HEK293 (cell line): ENCODE measurements at regions not wholly inside any gene's neighbourhood (a gene's known extent, or its start where the extent isn't known, plus 50 kb on each side); places are given as distances from the start of the nearest gene placed in this dataset.
A peak's percentile ranks its signal among the peaks of the same experiment; 100 is the strongest.

Experiments
- ATF2 ChIP-seq: fragments of 450-650 bp; formaldehyde crosslinking; IDR thresholded peaks from 2 replicates; pipeline ENCODE4 v1.5.1; 2016; ENCODE audit warnings: missing biosample characterization, missing genetic modification characterization, low read depth
- FEZF1 ChIP-seq: fragments of 450-650 bp; formaldehyde crosslinking; IDR thresholded peaks from 2 replicates; pipeline ENCODE4 v1.5.1; 2016; ENCODE audit warnings: missing biosample characterization, missing genetic modification characterization
- KLF10 ChIP-seq: fragments of 450-650 bp; IDR thresholded peaks from 2 replicates; pipeline ENCODE4 v1.5.1; 2018; ENCODE audit warnings: missing biosample characterization, mild to moderate bottlenecking, missing genetic modification characterization
- MYNN ChIP-seq: fragments of 450-650 bp; formaldehyde crosslinking; IDR thresholded peaks from 2 replicates; pipeline ENCODE4 v1.5.1; 2016; ENCODE audit warnings: missing biosample characterization, missing genetic modification characterization, borderline replicate concordance
- OVOL3 ChIP-seq: fragments of 450-650 bp; formaldehyde crosslinking; IDR thresholded peaks from 2 replicates; pipeline ENCODE4 v1.5.1; 2016; ENCODE audit warnings: missing biosample characterization, missing genetic modification characterization
- PRDM4 ChIP-seq: fragments of 450-650 bp; formaldehyde crosslinking; IDR thresholded peaks from 2 replicates; pipeline ENCODE4 v1.5.1; 2017; ENCODE audit warnings: missing biosample characterization, missing genetic modification characterization
- SCRT2 ChIP-seq: fragments of 450-650 bp; formaldehyde crosslinking; IDR thresholded peaks from 2 replicates; pipeline ENCODE4 v1.5.1; 2016; ENCODE audit warnings: missing biosample characterization, missing genetic modification characterization
- YY1 ChIP-seq: fragments of 450-650 bp; formaldehyde crosslinking; IDR thresholded peaks from 2 replicates; pipeline ENCODE4 v1.5.1; 2018; ENCODE audit warnings: missing biosample characterization, missing genetic modification characterization
- ZBTB1 ChIP-seq: fragments of 450-650 bp; formaldehyde crosslinking; IDR thresholded peaks from 2 replicates; pipeline ENCODE4 v1.5.1; 2016; ENCODE audit warnings: missing biosample characterization, missing genetic modification characterization
- ZNF112 ChIP-seq: fragments of 450-650 bp; formaldehyde crosslinking; IDR thresholded peaks from 2 replicates; pipeline ENCODE4 v1.5.0; 2017; ENCODE audit warnings: missing biosample characterization, missing genetic modification characterization
- ZNF114 ChIP-seq: fragments of 450-650 bp; formaldehyde crosslinking; IDR thresholded peaks from 2 replicates; pipeline ENCODE4 v1.5.0; 2017; ENCODE audit warnings: missing biosample characterization, missing genetic modification characterization
- ZNF157 ChIP-seq: fragments of 450-650 bp; formaldehyde crosslinking; IDR thresholded peaks from 2 replicates; pipeline ENCODE4 v1.5.1; 2016; ENCODE audit warnings: missing biosample characterization, missing genetic modification characterization
- ZNF174 ChIP-seq: fragments of 450-650 bp; formaldehyde crosslinking; IDR thresholded peaks from 2 replicates; pipeline ENCODE4 v1.5.0; 2017; ENCODE audit warnings: missing biosample characterization, mild to moderate bottlenecking, missing genetic modification characterization
- ZNF202 ChIP-seq: fragments of 450-650 bp; formaldehyde crosslinking; IDR thresholded peaks from 2 replicates; pipeline ENCODE4 v1.5.1; 2016; ENCODE audit warnings: missing biosample characterization, missing genetic modification characterization, borderline replicate concordance
- ZNF223 ChIP-seq: fragments of 450-650 bp; formaldehyde crosslinking; IDR thresholded peaks from 2 replicates; pipeline ENCODE4 v1.5.1; 2016; ENCODE audit warnings: missing biosample characterization, missing genetic modification characterization
- ZNF239 ChIP-seq: fragments of 450-650 bp; formaldehyde crosslinking; IDR thresholded peaks from 2 replicates; pipeline ENCODE4 v1.5.1; 2016; ENCODE audit warnings: missing biosample characterization, missing genetic modification characterization
- ZNF24 ChIP-seq: fragments of 450-650 bp; formaldehyde crosslinking; IDR thresholded peaks from 2 replicates; pipeline ENCODE4 v1.5.1; 2016; ENCODE audit warnings: missing biosample characterization, missing genetic modification characterization
- ZNF248 ChIP-seq: fragments of 450-650 bp; formaldehyde crosslinking; IDR thresholded peaks from 2 replicates; pipeline ENCODE4 v1.5.1; 2017; ENCODE audit warnings: missing biosample characterization, missing genetic modification characterization
- ZNF350 ChIP-seq: fragments of 450-650 bp; formaldehyde crosslinking; IDR thresholded peaks from 2 replicates; pipeline ENCODE4 v1.5.0; 2017; ENCODE audit warnings: missing biosample characterization, mild to moderate bottlenecking, missing genetic modification characterization
- ZNF366 ChIP-seq: fragments of 450-650 bp; formaldehyde crosslinking; conservative IDR thresholded peaks from 2 replicates; pipeline ENCODE4 v1.5.1; 2016; ENCODE audit warnings: missing biosample characterization, missing genetic modification characterization
- ZNF394 ChIP-seq: fragments of 450-650 bp; formaldehyde crosslinking; IDR thresholded peaks from 2 replicates; pipeline ENCODE4 v1.5.1; 2016; ENCODE audit warnings: missing biosample characterization, missing genetic modification characterization, mild to moderate bottlenecking, moderate library complexity, borderline replicate concordance
- ZNF404 ChIP-seq: fragments of 450-650 bp; formaldehyde crosslinking; IDR thresholded peaks from 2 replicates; pipeline ENCODE4 v1.5.1; 2017; ENCODE audit warnings: missing biosample characterization, missing genetic modification characterization
- ZNF426 ChIP-seq: fragments of 450-650 bp; formaldehyde crosslinking; IDR thresholded peaks from 2 replicates; pipeline ENCODE4 v1.5.1; 2017; ENCODE audit warnings: missing biosample characterization, missing genetic modification characterization, mild to moderate bottlenecking, inconsistent platforms, moderate library complexity
- ZNF449 ChIP-seq: fragments of 450-650 bp; formaldehyde crosslinking; IDR thresholded peaks from 2 replicates; pipeline ENCODE4 v1.5.1; 2017; ENCODE audit warnings: missing biosample characterization, mild to moderate bottlenecking, missing genetic modification characterization, moderate library complexity
- ZNF48 ChIP-seq: fragments of 450-650 bp; formaldehyde crosslinking; IDR thresholded peaks from 2 replicates; pipeline ENCODE4 v1.5.1; 2016; ENCODE audit warnings: missing biosample characterization, missing genetic modification characterization
- ZNF530 ChIP-seq: fragments of 450-650 bp; formaldehyde crosslinking; IDR thresholded peaks from 2 replicates; pipeline ENCODE4 v1.5.1; 2016; ENCODE audit warnings: low read depth, missing biosample characterization, missing genetic modification characterization
- ZNF658 ChIP-seq: fragments of 450-650 bp; formaldehyde crosslinking; IDR thresholded peaks from 2 replicates; pipeline ENCODE4; 2016; ENCODE audit warnings: missing biosample characterization, missing genetic modification characterization
- ZNF664 ChIP-seq: fragments of 450-650 bp; formaldehyde crosslinking; IDR thresholded peaks from 2 replicates; pipeline ENCODE4 v1.5.1; 2016; ENCODE audit warnings: missing biosample characterization, missing genetic modification characterization
- ZNF701 ChIP-seq: fragments of 450-650 bp; formaldehyde crosslinking; IDR thresholded peaks from 2 replicates; pipeline ENCODE4 v1.5.1; 2016; ENCODE audit warnings: missing biosample characterization, missing genetic modification characterization
- ZSCAN30 ChIP-seq: fragments of 450-650 bp; IDR thresholded peaks from 2 replicates; pipeline ENCODE4 v1.5.1; 2018; ENCODE audit warnings: missing biosample characterization, mild to moderate bottlenecking, missing genetic modification characterization, moderate library complexity
- ZXDB ChIP-seq: fragments of 450-650 bp; formaldehyde crosslinking; IDR thresholded peaks from 2 replicates; pipeline ENCODE4 v1.5.1; 2016; ENCODE audit warnings: missing biosample characterization, missing genetic modification characterization
- TF ChIP-seq, protein P1 (sequence below): fragments of 450-650 bp; formaldehyde crosslinking; IDR thresholded peaks from 2 replicates; pipeline ENCODE4 v1.5.1; 2016; ENCODE audit warnings: missing biosample characterization, missing genetic modification characterization
- TF ChIP-seq, protein P2 (sequence below): fragments of 450-650 bp; formaldehyde crosslinking; IDR thresholded peaks from 2 replicates; pipeline ENCODE4 v1.5.1; 2016; ENCODE audit warnings: missing biosample characterization, missing genetic modification characterization

GRCh38 chr5:125274938-125275724 lies 528.7 kb upstream of the ZNF608 start (continued):
- TF ChIP-seq ZNF114 (tag by site-specific recombination) (no peak), ZNF394 (tag by site-specific recombination) (peak; percentile 62), ZNF658 (tag by site-specific recombination) (no peak), ZXDB (tag by site-specific recombination) (peak; percentile 78), PRDM4 (tag by site-specific recombination) (peak; percentile 83), ZNF202 (no peak), SCRT2 (tag by site-specific recombination) (peak; percentile 81), ZNF239 (tag by site-specific recombination) (no peak), ZNF24 (tag by site-specific recombination) (peak; percentile 75), ZNF530 (tag by site-specific recombination) (no peak), YY1 (tag by site-specific recombination) (peak; percentile 20; the same call in 1 of the 2 replicates), ZNF404 (no peak), ZNF350 (tag by site-specific recombination) (no peak), ZNF174 (no peak), ATF2 (tag by site-specific recombination) (peak; percentile 41; the same call in 1 of the 2 replicates), ZNF223 (tag by site-specific recombination) (no peak), FEZF1 (peak; percentile 92), ZNF366 (tag by site-specific recombination) (peak; percentile 95), ZNF248 (no peak), MYNN (tag by site-specific recombination) (no peak), ZNF157 (tag by site-specific recombination) (no peak), ZNF449 (tag by site-specific recombination) (no peak; the same call in 1 of the 2 replicates), KLF10 (tag by site-specific recombination) (peak; percentile 87), ZBTB1 (tag by site-specific recombination) (0 out of 2 replicates have a peak, but pooled peaks have one; percentile 34), ZNF48 (tag by site-specific recombination) (no peak), OVOL3 (tag by site-specific recombination) (peak; percentile 88), ZNF701 (tag by site-specific recombination) (no peak), ZNF426 (tag by site-specific recombination) (no peak), ZNF664 (tag by site-specific recombination) (peak; percentile 78), ZNF112 (tag by site-specific recombination) (no peak), ZSCAN30 (tag by site-specific recombination) (peak; percentile 45; the same call in 1 of the 2 replicates)
- TF ChIP-seq, protein P1, sequence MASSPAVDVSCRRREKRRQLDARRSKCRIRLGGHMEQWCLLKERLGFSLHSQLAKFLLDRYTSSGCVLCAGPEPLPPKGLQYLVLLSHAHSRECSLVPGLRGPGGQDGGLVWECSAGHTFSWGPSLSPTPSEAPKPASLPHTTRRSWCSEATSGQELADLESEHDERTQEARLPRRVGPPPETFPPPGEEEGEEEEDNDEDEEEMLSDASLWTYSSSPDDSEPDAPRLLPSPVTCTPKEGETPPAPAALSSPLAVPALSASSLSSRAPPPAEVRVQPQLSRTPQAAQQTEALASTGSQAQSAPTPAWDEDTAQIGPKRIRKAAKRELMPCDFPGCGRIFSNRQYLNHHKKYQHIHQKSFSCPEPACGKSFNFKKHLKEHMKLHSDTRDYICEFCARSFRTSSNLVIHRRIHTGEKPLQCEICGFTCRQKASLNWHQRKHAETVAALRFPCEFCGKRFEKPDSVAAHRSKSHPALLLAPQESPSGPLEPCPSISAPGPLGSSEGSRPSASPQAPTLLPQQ (tag by site-specific recombination): no peak
- TF ChIP-seq, protein P2, sequence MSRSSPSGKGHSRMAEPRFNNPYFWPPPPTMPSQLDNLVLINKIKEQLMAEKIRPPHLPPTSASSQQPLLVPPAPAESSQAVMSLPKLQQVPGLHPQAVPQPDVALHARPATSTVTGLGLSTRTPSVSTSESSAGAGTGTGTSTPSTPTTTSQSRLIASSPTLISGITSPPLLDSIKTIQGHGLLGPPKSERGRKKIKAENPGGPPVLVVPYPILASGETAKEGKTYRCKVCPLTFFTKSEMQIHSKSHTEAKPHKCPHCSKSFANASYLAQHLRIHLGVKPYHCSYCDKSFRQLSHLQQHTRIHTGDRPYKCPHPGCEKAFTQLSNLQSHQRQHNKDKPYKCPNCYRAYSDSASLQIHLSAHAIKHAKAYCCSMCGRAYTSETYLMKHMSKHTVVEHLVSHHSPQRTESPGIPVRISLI (tag by site-specific recombination): peak; percentile 78; the same call in 1 of the 2 replicates
